GM04503 (cell line): ENCODE measurements at regions not wholly inside any gene's neighbourhood (a gene's known extent, or its start where the extent isn't known, plus 50 kb on each side); places are given as distances from the start of the nearest gene placed in this dataset.
A peak's percentile ranks its signal among the peaks of the same experiment; 100 is the strongest.
"Not testable (repeated sequence)": the region's sequence is repeated elsewhere in the genome, so short reads cannot be mapped to it uniquely, and the experiment has no call there.

Source experiments
- DNase-seq: peaks from one replicate; pipeline ENCODE4 v3.0.0-alpha.2; 2012; ENCODE audit warnings: low read depth

DNA sequence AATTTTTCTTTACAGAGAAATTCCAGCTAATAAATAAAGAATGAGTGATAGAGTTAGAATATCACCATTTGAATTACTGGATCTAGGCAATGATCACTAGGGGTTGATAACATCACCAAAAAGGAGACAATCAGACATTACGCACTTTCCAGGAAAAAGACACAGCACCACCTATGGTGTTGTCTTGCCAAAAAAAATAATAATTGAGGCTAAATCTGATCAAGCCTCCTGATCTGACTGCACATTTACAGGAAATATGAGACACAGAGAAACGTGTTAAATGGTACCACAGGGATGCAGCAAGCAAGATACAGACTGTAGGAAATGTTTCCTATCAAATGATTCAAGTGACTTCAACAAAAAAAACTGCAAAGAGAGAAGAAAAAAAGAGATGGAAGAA, 92.8 kb downstream of the EOMES start:
- no peak for DNase-seq

DNA sequence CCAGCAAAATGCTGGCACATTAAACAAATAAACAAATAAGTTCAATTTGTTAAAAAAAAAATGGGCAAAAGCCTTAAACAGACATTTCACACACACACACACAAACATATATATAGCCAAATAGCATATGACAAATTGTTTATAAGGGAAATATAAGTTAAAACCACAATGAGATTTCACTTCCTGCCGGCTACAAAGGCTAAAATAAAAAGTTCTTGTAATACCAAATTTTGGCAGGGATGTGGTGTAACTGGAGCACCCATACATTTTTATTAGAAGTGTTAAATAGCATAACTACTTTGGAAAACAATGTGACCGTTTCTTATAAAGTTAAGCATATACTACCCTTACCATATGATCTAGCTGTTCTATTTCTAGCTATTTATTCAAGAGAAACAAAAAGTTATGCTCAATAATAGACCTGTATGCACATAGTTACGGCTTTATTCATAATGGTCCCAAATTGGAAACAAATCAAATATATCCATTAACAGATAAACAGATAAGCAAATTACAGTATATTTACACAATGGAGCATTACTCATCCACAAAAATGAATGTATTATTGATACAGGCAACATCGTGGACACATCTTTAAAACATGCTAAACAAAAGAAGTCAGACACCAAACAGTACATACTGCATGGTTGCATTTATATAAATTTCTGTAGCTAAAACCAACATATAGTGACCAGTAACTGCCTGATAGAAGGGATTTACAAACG, 93.9 kb downstream of the EOMES start:
- DNase-seq, result no peak

DNA sequence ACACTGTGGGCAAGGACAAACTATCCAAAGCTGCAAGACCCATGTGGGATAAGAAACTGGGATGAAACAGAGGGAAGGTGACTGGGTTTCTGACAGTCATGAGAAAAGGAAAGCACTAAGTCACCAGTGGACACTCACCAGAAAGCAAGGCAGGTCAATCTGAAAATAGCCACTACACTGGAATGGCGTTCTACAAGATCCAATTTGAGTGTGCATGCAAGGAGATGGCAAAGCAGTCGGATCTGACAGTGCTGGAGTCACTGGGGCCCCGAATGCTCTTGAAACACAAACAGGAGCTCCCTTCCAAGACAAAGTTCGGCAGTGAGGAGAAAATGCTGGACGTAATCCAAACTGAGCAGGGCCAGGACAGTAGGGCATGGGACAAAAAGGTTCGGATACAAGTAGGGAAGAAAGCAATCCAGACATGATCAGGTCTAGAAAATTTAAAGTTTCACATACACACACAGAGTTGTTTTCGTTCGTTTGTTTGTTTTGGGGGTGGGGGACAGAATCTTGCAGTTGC, 95.5 kb downstream of the EOMES start:
- DNase-seq, result no peak

DNA sequence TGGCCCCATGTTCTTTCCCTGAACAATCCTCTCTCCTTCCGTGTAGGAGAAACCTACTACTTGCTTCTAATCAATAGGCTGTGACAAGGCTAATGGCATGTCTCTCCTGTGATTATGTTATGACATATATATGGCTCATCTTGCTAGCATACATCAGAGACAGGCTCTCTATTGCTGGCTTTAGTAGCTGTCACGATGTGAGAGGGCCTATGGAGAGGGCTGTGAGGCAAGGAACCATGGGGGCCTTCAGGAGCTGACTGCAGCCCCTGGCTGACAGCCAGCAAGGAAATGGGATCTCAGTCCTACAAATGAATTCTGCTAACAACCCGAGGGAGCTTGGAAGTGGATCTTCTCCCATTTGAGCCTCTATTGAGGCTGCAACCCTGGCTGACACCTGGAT, 96.3 kb downstream of the EOMES start:
- no peak for DNase-seq

DNA sequence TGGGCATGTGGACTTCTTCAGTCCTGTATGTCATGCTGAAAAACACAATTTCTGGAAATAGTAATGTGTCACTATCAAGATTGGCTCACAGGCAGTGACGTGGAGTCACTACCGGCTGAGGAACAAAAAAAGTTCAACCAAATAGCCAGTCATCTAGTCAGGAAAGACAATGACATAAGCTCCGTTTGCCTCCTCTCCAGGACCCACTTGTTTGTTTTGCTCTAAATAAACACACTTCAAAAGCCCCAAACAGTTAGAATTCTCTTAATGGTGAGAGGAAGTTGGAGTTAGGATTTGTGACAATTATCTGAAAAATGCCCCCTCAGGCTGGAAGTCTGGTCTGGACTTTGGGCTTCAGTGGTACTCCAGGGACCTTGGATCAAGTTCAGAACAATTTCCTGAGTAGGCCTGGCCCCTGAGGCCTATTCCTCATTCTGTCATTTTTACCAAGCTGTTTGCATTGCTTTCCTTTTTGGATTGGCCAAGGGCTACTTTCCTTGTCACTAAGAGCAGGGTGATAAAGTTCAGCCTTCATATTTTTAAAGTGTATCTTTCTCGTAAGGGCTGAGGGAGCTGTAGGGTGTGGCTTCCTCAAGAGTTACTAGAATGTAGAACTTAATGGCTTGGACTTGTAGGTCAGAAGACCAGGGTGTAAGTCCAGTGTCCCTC, 98.9 kb downstream of the EOMES start:
- DNase-seq, result no peak

DNA sequence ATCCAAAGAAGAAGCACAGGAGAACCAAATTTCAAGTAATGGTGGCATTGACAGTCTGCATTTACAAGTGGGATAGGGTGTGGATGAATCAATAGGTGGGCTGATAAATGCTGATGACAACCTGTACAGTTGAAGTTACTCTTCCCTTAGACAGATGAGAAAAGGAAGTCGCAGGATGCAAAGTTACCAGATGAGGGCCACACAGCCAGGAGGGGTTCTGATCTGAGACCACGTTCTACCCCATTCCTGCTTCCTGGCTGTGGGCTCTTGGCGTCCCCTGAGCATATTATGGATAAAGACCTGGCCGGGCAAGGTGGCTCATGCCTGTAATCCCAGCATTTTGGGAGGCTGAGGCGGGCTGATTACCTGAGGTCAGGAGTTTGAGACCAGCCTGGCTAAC, 104.6 kb downstream of the EOMES start:
- no peak for DNase-seq

DNA sequence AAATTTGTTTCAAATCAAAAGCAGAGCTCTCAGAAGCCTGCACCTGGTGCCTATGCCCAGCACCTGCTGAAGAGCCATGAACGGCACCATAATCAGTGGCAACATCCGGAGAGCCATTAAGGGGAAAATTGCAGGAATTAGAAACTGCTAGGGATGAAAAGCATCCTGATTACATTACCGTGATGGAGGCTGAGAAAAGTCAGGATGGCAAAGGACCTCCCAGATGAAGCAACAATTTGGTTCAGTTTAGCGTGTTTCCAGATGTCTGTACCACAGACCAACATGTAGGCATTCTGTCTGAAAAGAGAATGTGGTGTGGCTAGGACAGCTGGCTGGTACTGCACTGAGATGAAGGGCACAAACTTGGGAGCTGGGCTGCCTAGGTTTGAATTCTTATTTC, 106.1 kb downstream of the EOMES start:
- DNase-seq, result no peak

DNA sequence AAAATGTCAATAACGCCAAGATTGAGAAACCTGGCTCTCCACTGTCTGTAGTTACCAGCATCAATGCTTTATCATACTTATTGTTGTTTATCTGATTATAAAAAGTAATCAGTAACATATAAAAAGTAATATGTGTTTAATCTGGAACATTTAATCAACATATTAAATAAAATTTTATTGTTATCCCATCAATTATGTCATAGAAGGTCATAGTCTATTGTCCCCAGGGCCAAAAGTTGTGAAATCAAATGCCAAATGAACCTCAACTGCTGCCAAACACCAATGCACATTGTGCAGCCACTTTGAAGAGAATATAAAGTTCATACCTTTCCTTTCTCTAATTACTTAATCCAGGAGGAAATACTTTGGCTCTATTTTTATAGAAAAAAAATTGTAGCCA, 106.6 kb downstream of the EOMES start:
- no peak for DNase-seq

DNA sequence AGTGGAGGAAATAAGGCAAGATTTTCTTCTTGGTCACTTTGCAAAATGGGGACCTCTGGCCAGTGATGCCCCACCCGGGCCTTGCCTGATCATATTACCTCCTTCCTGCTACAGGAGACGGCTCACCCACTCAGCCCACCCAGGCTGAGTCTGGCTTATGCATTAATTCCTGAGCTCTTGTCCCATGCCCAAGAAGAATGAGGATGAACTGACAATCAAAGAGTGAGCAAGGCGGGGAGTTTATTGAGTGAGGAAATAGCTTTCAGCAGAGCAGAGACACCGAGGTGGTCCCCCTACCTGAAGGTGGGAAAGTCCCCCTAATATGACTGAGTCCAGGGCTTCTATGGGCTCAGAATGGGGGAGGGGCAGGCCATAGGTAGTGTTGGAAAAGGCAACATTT, 107.5 kb downstream of the EOMES start:
- DNase-seq, result no peak

DNA sequence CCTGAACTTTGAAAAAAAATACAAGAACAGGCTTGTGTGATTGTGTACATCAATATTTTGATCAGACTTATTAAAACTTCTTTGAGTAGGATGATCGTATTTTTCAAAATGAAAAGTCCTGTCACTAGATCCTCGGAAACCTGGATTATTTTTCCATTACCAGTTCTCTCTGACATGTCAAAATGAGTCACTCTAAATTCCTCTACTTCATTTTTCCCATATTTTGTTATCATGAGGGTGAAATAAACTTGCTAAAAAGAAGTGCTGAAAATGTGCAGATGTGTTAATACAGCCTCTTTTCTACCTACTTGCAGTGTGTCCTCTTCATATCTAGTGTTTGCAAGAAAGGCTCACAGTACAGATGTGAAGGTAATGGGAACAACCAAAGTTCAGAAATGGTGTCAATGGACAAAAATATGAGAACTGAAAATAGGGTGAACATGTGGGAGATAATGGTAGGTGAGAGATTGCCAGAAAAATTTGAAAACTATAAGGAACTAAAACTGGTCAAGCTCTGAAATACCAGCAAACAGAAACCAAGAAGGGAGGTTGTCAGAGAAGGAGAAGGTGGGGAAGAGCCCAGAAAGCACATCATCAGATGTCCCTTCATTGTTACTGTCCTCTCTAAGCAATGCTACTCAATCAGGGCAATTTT, 108.2 kb downstream of the EOMES start:
- no peak for DNase-seq

DNA sequence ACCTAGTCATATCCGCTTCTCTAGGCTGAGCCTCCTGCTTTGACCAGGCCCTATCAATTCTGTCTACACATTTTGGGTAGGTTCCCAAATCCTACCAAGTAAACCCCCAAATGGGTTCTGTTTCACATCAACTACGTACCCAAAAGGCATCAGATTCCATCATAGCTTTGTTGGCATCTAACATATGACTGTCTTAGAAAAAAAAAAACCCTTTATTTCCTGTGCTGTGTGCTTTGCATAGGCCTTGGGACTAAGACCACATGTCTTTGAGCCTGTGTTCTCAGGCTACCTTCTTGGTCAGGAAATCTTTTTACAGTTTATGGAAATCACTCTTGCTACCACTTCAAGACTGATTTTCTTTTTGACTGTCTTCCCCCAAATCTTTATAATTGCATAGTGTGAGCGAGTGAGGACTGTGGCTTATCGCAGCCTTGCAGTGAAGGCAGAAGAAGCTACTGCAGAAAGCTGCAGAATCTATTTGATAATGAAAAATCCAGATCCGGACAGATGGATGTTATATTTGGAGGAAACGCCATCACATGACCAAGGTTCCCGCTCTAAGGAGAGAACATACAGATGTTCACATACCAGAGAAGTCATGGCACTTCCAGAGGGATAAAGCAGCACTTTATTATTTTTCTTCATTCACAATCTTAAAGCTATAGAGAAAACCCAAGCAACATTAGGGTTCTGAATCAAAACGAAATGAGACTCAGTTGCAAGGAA, 111.2 kb downstream of the EOMES start:
- no peak for DNase-seq

DNA sequence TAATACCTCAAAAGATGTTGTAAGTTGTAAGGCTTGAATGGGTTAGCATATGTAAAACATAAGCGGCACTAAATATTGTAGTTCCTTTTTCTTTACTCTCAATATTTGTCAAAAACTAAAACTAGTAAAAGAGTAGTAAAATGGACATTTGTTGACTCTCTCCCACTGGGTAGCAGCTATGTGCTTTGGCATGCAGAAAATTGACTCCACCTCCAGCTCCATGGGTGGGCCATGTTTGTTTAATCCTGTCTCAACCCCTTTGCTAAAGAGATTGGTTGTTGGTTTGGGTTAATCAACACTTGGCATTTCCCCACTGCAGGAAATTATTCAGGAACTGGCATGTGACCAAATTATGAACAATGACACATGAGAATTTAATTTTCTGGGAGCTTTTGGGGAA, 114.8 kb downstream of the EOMES start:
- no peak for DNase-seq

DNA sequence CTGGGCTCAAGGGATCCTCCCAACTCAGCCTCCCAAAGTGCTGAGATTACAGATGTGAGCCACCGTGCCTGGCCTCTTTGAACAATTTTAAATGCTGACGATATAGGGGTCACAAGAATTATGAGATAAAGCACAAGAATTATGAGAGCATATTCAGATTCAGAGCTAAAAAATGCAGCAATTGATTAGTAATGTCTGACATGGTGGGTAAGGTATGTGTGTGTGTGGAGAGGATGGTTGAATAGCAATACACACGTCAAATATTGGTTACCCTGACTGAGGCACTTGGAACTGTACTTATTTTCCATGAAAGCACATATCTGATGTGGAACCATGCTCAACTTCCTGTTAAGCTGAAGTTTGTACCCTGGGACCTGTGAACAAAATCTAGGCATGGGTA, 115.6 kb downstream of the EOMES start:
- DNase-seq, result no peak

DNA sequence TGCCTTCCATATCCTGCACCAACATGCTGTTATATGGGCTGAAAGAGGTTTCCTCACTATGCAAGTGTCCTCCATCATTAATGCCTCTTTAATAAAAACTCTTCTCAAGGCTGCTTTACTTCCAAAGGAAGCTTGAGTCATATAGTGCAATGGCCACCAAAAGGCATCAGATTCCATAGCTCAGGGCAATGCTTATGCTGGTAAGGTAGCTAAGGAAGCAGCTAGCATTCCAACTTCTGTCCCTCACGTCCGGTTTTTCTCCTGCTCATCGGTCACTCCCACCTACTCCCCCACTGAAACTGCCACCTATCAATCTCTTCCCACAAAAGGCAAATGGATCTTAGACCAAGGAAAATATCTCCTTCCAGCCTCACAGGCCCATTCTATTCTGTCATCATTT, 117.1 kb upstream of the SLC4A7 start:
- DNase-seq, result not testable (repeated sequence)

DNA sequence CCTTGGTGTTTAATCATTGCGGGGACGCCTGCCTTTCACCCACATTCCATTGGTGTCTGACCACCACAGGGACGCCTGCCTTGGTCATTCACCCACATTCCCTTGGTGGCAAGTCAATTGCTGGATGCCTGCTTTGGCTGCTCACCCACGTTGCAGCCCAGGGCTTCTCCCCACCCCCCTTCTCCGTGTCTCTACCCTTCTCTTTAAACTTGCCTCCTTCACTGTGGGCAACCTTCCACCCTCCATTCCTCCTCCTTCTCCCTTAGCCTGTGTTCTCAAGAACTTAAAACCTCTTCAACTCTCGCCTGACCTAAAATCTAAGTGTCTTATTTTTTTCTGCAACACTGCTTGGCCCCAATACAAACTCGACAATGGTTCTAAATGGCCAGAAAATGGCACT, 115.6 kb upstream of the SLC4A7 start:
- DNase-seq, result not testable (repeated sequence)

DNA sequence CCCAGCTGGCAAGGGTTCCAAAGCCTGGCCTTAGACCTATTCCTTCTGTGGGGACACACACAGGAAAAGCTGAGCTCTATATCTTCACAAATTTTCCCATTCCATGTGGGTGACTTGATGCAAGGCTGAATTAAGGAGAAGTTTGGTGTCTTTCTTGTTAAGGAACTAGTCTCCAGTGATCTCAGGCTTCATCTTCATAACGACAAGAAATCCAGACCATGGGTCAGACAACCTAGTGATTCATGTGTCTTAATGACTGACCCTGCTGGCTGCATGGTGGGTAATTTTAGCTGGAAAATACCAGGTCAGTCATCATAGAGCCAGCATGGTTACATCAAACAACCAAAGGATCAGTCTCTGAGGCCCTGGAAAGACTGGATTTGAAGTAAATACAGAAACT, 112.7 kb upstream of the SLC4A7 start:
- DNase-seq, result peak; percentile 34

DNA sequence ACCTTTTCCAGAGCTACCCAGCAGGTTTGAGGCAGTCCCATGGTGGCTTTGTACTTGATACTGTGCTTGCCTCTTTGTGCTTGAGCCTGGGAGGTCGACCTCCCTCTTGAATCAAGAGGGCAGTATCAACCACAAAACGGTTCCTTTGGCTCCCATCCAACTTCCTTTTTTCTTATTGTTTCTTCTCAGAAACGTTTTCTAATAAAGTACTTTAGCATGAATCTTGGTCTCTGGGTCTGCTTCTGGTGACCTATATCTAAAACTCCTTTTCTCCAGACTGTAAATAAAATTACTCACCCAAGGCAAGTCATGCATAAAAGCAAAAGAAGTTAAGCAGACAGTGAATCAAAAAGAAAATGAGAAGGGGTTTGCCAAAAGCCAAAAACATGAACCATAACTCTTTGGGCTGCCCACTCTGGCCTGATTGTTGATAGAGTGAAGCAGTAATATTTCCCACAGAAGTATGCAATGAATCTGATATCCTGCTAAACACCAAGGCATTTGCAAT, 112.2 kb upstream of the SLC4A7 start:
- peak; percentile 37 for DNase-seq

DNA sequence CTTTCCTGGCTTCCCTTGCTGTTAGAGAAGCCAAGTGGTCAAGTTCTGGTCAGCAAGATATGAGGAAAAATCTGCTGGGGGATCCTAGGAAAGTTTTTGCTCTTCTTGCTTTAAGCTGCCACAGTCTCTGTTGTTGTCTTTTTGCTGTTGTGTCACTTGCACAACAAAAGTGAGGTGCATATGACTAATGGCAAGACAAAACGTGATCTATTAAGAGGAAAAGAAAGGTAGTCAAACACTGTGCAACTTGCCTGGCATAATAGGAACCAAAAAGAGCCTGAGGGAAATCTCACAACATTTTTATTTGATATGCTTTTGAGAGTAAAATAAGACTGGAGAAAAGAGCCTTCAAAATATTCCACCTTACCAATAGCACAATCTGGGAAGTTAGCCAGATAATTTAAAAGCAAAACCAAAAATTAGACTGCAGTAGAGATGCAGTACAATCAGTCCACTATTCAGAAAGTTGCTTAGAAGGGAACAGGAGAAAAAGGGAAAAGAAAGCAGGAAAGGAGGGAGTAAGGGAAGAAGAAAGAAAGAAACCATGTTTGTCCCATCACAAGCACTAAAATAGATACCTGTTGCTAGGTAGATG, 110.0 kb upstream of the SLC4A7 start:
- DNase-seq, result no peak

DNA sequence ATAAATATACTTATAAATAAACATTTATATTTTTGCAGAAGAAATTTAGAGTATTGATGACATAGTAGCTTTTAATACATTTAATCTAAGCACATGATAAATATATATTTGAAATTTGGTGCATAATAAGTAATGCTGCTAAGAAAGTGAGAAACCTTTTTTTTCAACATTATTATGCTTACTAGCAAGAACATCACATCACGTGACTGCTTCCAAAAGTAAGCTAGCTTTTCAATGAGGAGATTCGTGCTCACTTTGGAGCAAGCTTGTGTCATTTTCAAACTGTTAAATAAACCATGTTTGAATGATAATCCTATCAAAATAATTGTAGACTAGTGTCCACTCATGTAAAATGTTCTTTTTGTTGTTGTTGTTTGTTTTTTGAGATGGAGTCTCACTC, 109.0 kb upstream of the SLC4A7 start:
- DNase-seq, result no peak

DNA sequence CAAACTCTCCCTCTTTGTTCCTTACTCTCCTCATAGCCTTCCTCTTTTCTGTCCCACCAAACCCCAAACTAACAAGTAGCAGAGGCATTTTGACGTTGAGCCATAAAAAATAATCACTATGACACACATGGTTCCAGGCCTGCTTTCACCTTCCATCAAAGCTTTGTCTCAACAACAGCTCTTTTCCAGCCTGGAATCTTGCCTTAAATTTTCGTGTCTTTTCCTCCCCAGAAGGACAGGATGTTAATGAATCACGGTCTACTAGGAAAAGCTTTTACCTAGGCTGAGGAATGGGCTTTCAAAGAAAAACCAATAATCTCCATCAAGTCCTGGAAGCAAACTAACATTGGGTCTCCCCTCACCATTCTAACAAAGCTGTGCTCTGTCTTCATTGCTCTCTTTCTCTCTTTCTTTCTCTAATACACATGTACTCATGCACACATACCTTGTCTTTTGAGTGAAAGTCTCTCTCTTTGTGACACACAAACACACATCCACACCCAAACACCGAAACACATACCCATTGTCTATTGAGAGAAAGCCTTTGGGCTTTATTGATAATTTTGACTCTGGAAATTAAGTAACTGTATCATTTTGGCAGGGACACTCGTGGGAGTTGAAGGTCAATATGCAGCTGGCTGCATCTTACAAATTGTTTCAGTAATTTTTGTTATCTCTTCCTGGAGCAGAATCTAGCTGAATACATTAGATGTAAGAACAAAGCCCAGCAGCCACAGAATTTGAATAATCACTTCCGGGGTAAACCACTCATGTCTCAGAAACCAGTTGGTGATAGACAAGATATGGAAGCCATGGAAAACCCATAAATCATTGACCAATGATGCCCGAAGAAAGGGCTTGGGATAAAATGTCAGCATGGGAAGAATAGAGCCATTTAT, 107.4 kb upstream of the SLC4A7 start:
- DNase-seq, result no peak
